Retinal pigment epithelial cell (primary cell): ENCODE measurements at regions not wholly inside any gene's neighbourhood (a gene's known extent, or its start where the extent isn't known, plus 50 kb on each side); places are given as distances from the start of the nearest gene placed in this dataset.

Source experiments
- DNase-seq: peaks from one replicate; pipeline ENCODE4 v3.0.0-alpha.2; 2010; ENCODE audit warnings: low read depth
- H3K4me3 ChIP-seq: 2 replicates; pipeline ENCODE4 v1.5.1; 2011; ENCODE audit warnings: mild to moderate bottlenecking, low read length, control low read depth, moderate library complexity
- CTCF ChIP-seq: conservative IDR thresholded peaks from 2 replicates; pipeline ENCODE4 v1.5.1; 2011; ENCODE audit warnings: low read depth, low read length, control low read depth, inconsistent platforms

GRCh38 chr3:163664466-163664865 lies 1413.8 kb downstream of the SI start:
- TF ChIP-seq CTCF = no peak
- DNase-seq = no peak
- no peak overlapping the region for H3K4me3 ChIP-seq

- no peak overlapping the region for H3K4me3 ChIP-seq
- DNase-seq = no peak
- no peak for TF ChIP-seq CTCF
Measured at GRCh38 chr3:163657088-163657487, 1421.2 kb downstream of the SI start.

GRCh38 chr3:163655021-163655420 lies 1423.3 kb downstream of the SI start:
- DNase-seq = no peak
- H3K4me3 ChIP-seq = no peak overlapping the region
- TF ChIP-seq CTCF = no peak

GRCh38 chr3:163644172-163644571 lies 1434.1 kb downstream of the SI start:
- H3K4me3 ChIP-seq = no peak overlapping the region
- DNase-seq = no peak
- no peak for TF ChIP-seq CTCF

GRCh38 chr3:163632722-163633121 lies 1445.6 kb downstream of the SI start:
- DNase-seq = no peak
- H3K4me3 ChIP-seq = no peak overlapping the region
- TF ChIP-seq CTCF = no peak

GRCh38 chr3:163626753-163627152 lies 1451.5 kb downstream of the SI start:
- DNase-seq = no peak
- H3K4me3 ChIP-seq = no peak overlapping the region
- TF ChIP-seq CTCF = no peak

- peak; percentile 57 for TF ChIP-seq CTCF
- DNase-seq = peak; percentile 3
- H3K4me3 ChIP-seq = no peak overlapping the region
Measured at GRCh38 chr3:163622384-163622783, 1455.9 kb downstream of the SI start.
